Thymus (tissue), 11 donors: ENCODE measurements at regions not wholly inside any gene's neighbourhood (a gene's known extent, or its start where the extent isn't known, plus 50 kb on each side); places are given as distances from the start of the nearest gene placed in this dataset.

ENCODE experiments used
- DNase-seq, 9 donors: peaks; one replicate each; pipeline ENCODE4 v3.0.0-alpha.2; 2013; ENCODE audit warnings: low spot score in 9 of 9, low read depth in 6 of 9, missing footprints in 1 of 9
- H3K27ac ChIP-seq, 2 donors: one replicate each; pipeline ENCODE4 v1.5.1; 2013; ENCODE audit warnings: control low read depth in 1 of 2, low read depth in 1 of 2, low read length in 1 of 2, mild to moderate bottlenecking in 1 of 2, moderate library complexity in 1 of 2
- H3K27me3 ChIP-seq, 2 donors: one replicate each; pipeline ENCODE4 v1.5.1; 2013; ENCODE audit warnings: low read length in 1 of 2; ENCODE audit not compliant: control insufficient read depth in 2 of 2, insufficient read depth in 1 of 2
- H3K36me3 ChIP-seq, 2 donors: one replicate each; pipeline ENCODE4 v1.5.1; 2013; ENCODE audit warnings: low read length in 1 of 2, mild to moderate bottlenecking in 1 of 2, moderate library complexity in 1 of 2; ENCODE audit not compliant: control insufficient read depth in 2 of 2, insufficient read depth in 2 of 2
- H3K4me1 ChIP-seq, 2 donors: one replicate each; pipeline ENCODE4 v1.5.1; 2013; ENCODE audit warnings: low read length in 2 of 2; ENCODE audit not compliant: control insufficient read depth in 2 of 2, insufficient read depth in 2 of 2
- H3K4me3 ChIP-seq, 2 donors: one replicate each; pipeline ENCODE4 v1.5.1; 2013; ENCODE audit warnings: low read length in 2 of 2, control low read depth in 1 of 2, mild to moderate bottlenecking in 1 of 2
- H3K9me3 ChIP-seq, 2 donors: one replicate each; pipeline ENCODE4 v1.5.1; 2013; ENCODE audit warnings: low read length in 1 of 2, mild to moderate bottlenecking in 1 of 2; ENCODE audit not compliant: control insufficient read depth in 2 of 2, insufficient read depth in 1 of 2
- WGBS: extraction: QIAGEN DNeasy Blood & Tissue Kit; methylation state at CpG from one replicate; pipeline ENCODE4 v1.1.7; 2013; 5-methylcytosine and 5-hydroxymethylcytosine counted together
- donor health status: healthy.

- WGBS: 95% methylated on average over 3 of the region's 3 CpGs
These were observed 1322.1 kb upstream of the ZEB2 start for GRCh38 chr2:145841973-145842372.

DNA sequence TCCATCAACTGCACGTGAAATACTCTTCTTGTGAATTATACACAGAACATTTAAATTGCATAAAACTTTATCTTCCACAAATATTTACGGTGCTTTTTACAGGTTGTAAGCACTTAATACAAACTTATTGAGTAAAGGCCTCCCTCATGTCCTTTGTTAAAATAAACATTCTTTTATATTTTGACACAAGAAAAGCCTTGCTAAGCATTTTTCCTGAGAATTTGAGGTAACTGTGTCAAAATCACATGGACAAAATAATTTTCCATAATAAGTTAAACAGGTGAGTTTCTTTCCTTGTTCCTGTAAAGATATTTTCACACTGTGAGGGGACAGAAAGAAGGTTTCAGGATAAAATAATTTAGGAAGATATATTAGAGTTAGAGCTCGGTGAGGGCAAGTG is 1317.1 kb upstream of the ZEB2 start:
- no peaks in the 10 kb centered on the region for H3K4me1 ChIP-seq
- no peaks in the 10 kb centered on the region for H3K27me3 ChIP-seq
- WGBS: 91% methylated on average over 3 of the region's 3 CpGs
- DNase-seq: no peak
- H3K4me3 ChIP-seq: no peak overlapping the region
- no peak overlapping the region for H3K27ac ChIP-seq
- H3K9me3 ChIP-seq: no peaks in the 10 kb centered on the region
- no peaks in the 10 kb centered on the region for H3K36me3 ChIP-seq

More at GRCh38 chr2:145841973-145842372, 1322.1 kb upstream of the ZEB2 start:
- no peaks in the 10 kb centered on the region for H3K36me3 ChIP-seq
- H3K4me3 ChIP-seq: no peak overlapping the region
- no peaks in the 10 kb centered on the region for H3K4me1 ChIP-seq
- no peak overlapping the region for H3K27ac ChIP-seq
- no peak for DNase-seq
- H3K27me3 ChIP-seq: no peaks in the 10 kb centered on the region
- no peaks in the 10 kb centered on the region for H3K9me3 ChIP-seq

DNA sequence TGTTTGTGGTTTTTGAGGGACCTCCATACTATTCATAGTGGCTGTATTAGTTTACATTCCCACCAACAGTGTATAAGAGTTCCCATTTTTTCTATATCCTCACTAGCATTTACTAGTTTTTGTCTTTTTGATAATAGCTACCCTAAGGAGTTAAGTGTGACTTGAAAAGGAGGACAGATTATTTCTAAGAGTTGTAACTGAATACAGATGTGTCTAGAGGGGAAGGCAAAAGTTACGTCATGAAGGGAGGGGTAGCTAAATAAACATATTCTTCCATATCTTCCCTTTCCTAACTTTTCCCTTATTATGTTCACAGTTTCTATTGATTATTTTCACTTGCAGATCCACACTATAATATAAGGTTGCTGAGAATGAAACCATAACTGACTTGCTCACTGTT is 1315.7 kb upstream of the ZEB2 start:
- Histone ChIP-seq H3K36me3 (no peaks in the 10 kb centered on the region), H3K4me1 (no peaks in the 10 kb centered on the region), H3K9me3 (no peaks in the 10 kb centered on the region), H3K4me3 (no peak overlapping the region), H3K27me3 (no peaks in the 10 kb centered on the region), H3K27ac (no peak overlapping the region)
- no peak for DNase-seq
- WGBS: 97% methylated on average over 1 of the region's 1 CpG

DNA sequence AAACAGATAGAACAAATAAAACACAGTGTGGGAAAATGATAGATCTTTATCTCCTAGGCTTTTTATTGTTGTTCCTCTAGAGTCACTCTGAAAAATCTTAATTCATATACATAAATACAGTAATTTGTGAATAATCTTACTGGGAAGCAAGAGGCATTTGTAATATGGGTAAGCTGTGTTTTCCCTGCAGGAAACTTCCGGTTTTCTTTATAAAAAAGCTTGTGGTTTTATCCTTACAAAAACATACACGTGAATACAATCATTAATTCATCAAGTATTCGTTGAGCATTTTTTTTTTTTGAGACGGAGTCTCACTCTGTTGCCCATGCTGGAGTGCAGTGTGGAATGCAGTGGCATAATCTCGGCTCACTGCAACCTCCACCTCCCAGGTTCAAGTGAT is 1312.8 kb upstream of the ZEB2 start:
- H3K9me3 ChIP-seq: no peaks in the 10 kb centered on the region
- 95% methylated on average over 5 of the region's 5 CpGs for WGBS
- H3K4me3 ChIP-seq: no peak overlapping the region
- no peak for DNase-seq
- H3K4me1 ChIP-seq: no peaks in the 10 kb centered on the region
- H3K27ac ChIP-seq: no peak overlapping the region
- no peaks in the 10 kb centered on the region for H3K27me3 ChIP-seq
- no peaks in the 10 kb centered on the region for H3K36me3 ChIP-seq

GRCh38 chr2:145829931-145830330 is 1310.0 kb upstream of the ZEB2 start:
- DNase-seq: no peak
- Histone ChIP-seq H3K27me3 (no peaks in the 10 kb centered on the region), H3K4me1 (no peaks in the 10 kb centered on the region), H3K36me3 (no peaks in the 10 kb centered on the region), H3K4me3 (no peak overlapping the region), H3K9me3 (no peaks in the 10 kb centered on the region), H3K27ac (no peak overlapping the region)

- no peak for DNase-seq
- H3K4me3 ChIP-seq: no peak overlapping the region
- no peaks in the 10 kb centered on the region for H3K4me1 ChIP-seq
- H3K27me3 ChIP-seq: no peaks in the 10 kb centered on the region
- WGBS: 94% methylated on average over 2 of the region's 2 CpGs
- no peaks in the 10 kb centered on the region for H3K9me3 ChIP-seq
- no peaks in the 10 kb centered on the region for H3K36me3 ChIP-seq
- H3K27ac ChIP-seq: no peak overlapping the region
These were observed 1307.3 kb upstream of the ZEB2 start for GRCh38 chr2:145827235-145827634.

DNA sequence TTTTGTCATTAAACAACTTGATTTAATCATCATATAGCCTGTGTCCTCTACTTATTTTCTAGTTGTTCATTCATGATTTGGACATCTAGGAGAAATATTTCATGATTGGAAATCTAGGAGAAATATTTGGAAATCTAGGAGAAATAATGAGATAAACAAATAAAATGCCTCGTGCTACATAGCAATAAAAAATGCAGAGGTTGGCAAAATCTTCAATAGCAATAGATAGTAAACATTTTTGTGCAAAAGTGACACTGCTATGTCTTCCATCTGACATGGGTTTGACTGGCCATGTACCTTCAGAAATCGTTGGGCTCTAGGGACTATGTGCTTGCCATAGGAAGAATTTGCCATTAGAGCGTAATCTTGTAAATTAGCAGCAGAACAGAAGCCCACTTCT is 1304.5 kb upstream of the ZEB2 start:
- H3K27ac ChIP-seq: no peak overlapping the region
- H3K9me3 ChIP-seq: no peaks in the 10 kb centered on the region
- H3K27me3 ChIP-seq: no peaks in the 10 kb centered on the region
- no peak for DNase-seq
- WGBS: 94% methylated on average over 3 of the region's 3 CpGs
- no peak overlapping the region for H3K4me3 ChIP-seq
- H3K4me1 ChIP-seq: no peaks in the 10 kb centered on the region
- no peaks in the 10 kb centered on the region for H3K36me3 ChIP-seq

- no peaks in the 10 kb centered on the region for H3K36me3 ChIP-seq
- no peak for DNase-seq
- H3K27me3 ChIP-seq: no peaks in the 10 kb centered on the region
- H3K4me1 ChIP-seq: no peaks in the 10 kb centered on the region
- H3K9me3 ChIP-seq: no peaks in the 10 kb centered on the region
- no peak overlapping the region for H3K27ac ChIP-seq
- 94% methylated on average over 2 of the region's 2 CpGs for WGBS
- no peak overlapping the region for H3K4me3 ChIP-seq
These were observed 1303.1 kb upstream of the ZEB2 start for GRCh38 chr2:145822892-145823534.

DNA sequence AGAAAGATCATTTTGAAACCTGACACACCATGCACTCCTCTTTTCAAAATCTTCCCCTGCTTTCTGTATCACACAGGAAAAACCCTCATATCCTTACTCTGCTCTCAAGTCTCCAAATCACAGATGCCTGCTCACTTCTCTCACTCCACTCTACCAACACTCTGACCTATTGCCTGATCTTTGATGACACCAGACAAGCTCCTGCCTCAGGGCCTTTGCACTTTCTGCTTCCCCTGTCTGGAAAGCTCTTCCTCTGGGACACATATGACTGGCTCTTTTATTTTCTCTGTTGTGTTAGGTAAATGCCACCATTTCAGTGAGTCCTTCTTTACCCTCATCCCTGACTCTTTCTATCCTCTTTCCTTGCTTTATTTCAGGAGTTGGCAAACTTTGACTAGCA is 1300.7 kb upstream of the ZEB2 start:
- H3K9me3 ChIP-seq: no peaks in the 10 kb centered on the region
- H3K4me1 ChIP-seq: no peaks in the 10 kb centered on the region
- no peaks in the 10 kb centered on the region for H3K36me3 ChIP-seq
- no peak overlapping the region for H3K4me3 ChIP-seq
- H3K27ac ChIP-seq: no peak overlapping the region
- no peaks in the 10 kb centered on the region for H3K27me3 ChIP-seq
- no peak for DNase-seq
